CD4-positive, alpha-beta T cell treated with Interleukin-21 for 1 hour (primary cell): ENCODE measurements at regions not wholly inside any gene's neighbourhood (a gene's known extent, or its start where the extent isn't known, plus 50 kb on each side); places are given as distances from the start of the nearest gene placed in this dataset.

Experiments
- DNase-seq: peaks from one replicate; pipeline ENCODE4 v3.0.0-alpha.2; 2020

DNA sequence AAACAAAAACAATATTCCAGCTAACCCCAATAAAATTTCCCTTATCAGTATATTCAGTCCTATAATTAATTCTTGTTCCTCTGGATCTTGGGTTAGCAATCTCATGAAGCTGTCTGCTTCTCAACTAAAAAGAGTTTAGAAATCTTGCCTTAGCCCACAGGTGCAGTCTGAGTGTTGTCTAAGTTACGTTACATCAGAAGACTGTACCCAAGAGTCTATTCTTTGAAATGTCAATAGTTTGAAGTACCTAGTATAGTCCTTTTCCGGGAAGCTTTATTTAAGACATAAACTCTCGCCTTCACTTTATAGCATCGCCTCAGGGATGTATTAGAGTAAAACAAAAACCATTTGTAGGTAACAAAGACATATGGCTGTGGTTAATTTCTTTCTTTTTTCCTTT lies 465.1 kb downstream of the FUT8 start:
- peak; percentile 20 for DNase-seq

DNA sequence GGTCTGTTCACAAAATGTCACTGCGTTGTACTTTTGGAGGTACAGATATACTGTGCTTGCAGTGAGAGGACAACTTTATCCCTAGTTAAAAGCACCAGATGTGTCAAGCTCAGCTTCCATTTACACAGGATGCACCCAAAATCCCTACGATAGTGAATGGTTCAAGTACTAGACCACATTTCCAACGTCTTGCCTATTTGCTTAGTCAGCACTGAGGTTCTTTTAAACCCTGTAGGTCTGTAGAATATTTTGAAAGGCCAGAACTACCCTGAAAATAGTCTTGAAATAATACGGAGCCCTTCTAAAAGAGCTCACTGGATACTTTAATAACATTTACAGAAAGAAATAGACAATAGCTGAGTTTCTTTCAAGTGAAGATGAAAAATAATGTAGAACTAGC lies 466.1 kb downstream of the FUT8 start:
- no peak for DNase-seq

DNA sequence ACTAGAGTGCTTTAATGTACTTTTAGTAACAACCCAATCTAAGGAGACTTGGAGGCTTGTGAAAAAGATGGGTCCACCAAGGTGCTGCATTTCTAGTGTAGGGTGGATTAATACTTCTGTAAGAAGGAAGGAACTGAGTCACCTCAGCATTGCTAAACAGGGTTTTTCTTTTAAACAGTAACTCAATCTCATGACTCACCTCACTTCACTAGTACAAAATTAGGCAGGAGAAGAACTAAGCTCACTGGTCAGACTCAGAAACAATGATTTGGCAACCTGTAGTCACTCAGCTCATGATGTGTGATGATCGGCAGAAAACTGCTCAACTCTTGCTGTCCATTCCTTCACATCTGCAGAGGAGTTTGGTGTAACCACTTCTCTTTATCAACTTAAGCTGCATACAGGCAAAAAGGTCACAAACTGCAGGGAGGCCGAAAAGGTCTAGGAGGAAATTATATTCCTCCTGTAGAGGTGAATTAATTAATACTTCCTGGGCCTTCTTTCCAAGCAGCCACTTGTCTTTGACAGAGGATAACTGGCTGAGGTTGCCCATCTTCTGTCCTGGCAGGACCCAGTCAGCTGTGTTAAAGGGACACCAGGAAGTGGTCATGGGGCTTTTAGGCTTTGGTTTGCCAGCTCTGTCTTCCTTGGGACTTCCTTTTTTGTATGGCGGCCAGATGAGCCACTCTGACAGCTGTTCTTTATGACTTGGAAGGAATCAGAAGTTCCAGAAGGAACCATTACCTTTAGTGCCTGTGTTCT lies 466.9 kb downstream of the FUT8 start:
- no peak for DNase-seq

- DNase-seq, result no peak
Observed at GRCh38 chr14:65880507-65880906, 468.0 kb downstream of the FUT8 start.

DNA sequence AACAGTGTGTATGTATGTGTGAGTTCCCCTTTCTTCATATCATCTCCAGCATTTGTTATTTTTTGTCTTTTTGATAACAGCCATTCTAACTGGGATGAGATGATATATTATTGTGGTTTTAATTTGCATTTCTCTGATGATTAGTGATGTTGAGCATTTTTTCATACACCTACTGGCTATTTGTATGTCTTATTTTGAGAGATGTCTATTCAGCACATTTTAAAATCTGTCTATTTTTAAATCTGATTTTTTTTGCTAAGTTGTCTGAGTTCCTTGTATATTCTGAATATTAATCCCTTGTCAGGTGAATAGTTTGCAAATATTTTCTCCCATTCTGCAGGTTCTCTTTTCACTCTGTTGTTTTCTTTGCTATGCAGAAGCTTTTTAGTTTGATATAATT lies 469.1 kb downstream of the FUT8 start:
- no peak for DNase-seq

DNA sequence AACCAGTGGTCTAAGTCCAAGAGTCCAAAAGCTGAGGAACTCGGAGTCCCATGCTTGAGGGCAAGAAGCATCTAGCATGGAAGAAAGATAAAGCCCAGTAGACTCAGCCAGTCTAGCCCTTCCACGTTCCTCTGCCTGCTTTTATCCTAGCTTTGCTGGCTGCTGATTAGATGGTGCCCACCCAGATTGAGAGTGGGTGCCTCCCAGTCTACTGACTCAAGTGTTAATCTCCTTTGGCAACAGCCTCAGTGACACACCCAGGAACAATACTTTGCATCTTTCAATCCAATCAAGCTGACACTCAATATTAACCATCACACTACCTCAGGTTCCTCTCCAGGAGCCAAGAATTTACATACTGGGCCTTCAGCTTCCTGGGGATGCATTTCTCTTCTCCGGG lies 476.1 kb downstream of the FUT8 start:
- no peak for DNase-seq

GRCh38 chr14:65892315-65892714 lies 479.8 kb downstream of the FUT8 start:
- DNase-seq, result no peak

GRCh38 chr14:65900164-65900563 lies 487.6 kb downstream of the FUT8 start:
- no peak for DNase-seq

DNA sequence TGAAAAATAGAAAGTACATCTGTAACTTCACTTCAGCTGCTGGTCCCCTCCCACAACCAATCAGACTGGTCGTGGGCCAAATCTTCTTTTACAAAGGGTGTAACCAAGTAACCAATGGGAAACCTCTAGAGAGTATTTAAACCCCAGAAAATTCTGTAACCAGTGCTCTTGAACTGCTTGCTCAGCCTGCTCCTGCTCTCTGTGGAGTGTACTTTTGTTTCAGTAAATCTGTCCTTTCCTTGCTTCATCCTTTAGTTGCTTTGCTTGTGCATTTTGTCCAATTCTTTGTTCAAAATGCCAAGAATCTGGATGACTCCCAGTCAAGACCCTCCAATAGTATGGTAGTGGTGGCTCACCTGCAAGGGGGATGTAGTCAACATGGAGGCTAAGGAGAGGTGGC lies 489.1 kb downstream of the FUT8 start:
- no peak for DNase-seq

- DNase-seq, result no peak
Observed at GRCh38 chr14:65904988-65905387, 492.5 kb downstream of the FUT8 start.

DNA sequence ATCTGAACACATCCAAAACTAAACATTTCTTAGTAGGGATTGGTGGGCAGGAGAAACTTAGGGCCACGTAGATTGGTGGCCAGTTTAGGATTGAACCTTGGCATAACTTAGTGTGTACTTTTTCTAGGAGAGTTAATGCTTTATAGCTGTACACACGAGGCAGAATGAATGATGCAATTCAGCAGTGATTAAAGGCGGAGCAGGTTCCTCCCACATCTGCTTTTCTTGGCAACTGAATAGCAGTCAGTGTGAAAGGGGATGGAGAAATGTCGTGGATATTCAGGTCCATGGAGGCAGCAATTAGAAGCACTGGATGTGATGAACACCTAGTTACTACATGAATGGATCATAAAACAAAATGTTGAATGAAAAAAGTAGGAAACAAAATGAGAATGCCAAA lies 493.8 kb downstream of the FUT8 start:
- no peak for DNase-seq

DNA sequence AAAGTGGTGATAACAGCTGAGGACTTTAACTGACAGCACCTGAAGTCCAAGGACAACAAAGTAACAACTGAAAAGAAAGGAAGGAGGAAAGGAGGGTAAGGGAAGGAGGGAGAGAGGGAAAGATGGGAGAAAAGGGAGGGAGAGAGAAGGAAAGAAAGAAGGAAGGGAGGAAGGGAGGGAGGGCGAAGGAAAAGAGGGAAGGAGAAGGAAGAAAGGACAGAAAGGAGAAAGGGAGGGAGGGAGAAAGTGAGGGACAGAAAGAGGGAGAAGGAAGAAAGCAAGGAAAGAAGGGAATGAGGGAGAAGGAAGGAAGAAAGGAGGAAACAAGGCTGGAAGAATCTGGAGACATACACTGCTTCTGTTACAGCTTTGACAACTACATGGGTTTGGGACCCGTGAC lies 494.4 kb downstream of the FUT8 start:
- DNase-seq, result no peak

DNA sequence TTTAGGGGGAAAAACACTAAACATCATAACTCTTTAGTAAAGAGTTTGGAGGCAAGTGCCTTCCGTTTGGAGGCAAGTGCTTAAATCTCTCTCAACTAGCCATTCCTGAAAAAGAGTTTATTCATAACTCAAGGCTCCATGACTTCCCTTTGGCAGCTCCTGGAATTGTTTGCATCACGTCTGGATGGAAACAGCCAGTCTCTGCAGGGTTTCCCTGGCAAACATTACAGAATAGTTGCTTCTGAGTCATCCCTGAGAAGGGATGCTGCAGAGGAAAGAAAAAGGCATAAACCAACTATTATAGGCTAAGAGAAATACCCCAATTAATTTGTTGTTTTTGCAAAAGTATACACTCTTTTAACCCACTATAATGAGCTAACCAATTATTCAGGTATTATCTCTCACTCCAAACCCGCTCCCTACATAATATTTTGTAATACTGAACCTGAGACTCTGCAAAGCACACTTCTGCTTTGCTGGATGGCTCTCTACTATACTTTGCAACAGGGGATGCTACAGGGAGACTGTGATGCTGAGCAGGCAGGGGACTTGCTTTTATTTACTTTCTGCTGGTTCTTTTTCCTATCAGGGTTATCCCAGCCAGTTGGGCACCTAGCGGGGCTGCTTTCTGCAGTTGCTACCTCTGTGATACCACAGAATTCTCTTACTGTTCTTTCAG lies 497.7 kb downstream of the FUT8 start:
- no peak for DNase-seq

DNA sequence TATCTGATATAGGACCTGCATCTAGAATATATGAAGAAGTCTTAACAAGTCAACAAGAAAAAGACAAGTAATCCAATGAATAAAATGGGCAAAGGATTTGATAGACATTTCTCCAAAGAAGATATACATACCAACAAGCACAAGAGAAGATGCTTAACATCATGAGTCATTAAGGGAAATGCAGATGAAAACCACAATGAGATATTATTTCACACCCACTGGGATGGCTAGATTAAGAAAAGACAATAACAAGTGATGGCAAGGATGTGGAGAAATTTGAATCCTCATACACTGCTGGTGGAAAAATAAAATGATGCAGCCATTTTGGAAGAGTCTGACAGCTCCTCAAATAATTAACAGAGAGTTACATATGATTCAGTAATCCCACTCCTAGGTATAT lies 502.6 kb downstream of the FUT8 start:
- DNase-seq, result peak; percentile 17

GRCh38 chr14:65916055-65916454 lies 503.5 kb downstream of the FUT8 start:
- no peak for DNase-seq

GRCh38 chr14:65920996-65921395 lies 508.5 kb downstream of the FUT8 start:
- DNase-seq, result no peak

GRCh38 chr14:65922142-65922541 lies 509.6 kb downstream of the FUT8 start:
- DNase-seq, result no peak

DNA sequence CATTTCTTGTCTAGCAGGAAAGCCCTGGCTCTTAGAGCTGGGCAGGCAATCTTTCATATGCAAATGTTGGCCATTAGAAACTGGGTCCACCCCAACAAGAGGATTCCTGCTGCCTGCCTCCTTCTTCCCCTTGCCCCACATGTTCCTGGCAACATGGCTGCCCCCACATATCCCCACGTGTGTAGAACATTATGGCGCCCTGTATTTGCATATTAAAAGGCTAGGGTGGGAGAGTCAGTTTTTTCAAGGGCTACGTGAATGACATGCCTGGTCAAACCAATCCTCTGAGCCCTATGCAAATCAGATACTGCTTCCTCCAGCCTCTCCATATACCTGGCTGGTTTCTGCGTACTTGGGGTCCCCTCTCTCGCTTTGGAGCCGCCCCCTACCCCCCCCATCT lies 514.0 kb downstream of the FUT8 start:
- DNase-seq, result no peak

DNA sequence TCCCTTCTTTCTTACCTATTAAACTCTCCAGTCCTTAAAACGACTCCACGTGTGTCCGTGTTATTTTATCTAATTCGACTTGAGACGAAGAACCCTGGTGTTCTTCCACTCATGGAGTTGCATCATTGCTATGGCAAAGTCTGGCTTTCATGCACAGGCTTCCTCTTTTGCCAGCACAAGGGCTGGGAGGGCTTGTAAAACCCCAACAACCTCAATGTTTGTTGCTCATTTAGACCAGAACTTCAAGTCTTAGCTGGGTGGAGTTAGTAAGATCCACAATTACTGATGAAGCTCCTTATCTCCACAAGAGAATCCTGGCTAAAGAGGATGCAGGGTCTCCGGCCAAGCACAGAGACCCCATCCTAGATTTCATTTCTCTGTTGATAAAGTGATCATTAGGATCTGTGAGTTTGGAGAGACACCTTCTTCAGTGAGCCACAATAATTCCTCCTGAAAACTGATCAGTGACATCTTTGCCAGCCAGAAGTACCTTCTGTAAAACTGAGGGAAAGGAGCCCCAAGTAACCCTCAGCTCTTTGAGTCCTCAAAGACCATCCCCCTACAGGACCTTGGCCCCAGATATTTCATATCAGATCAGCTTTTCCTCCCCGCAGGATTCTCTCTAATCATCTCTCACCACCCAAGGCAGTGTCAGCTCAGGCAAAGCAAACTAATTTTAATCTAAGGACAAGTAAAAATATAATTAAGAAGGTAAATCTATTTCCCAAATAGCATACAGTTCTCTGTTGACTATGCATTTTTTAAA lies 514.6 kb downstream of the FUT8 start:
- peak; percentile 24 for DNase-seq

DNA sequence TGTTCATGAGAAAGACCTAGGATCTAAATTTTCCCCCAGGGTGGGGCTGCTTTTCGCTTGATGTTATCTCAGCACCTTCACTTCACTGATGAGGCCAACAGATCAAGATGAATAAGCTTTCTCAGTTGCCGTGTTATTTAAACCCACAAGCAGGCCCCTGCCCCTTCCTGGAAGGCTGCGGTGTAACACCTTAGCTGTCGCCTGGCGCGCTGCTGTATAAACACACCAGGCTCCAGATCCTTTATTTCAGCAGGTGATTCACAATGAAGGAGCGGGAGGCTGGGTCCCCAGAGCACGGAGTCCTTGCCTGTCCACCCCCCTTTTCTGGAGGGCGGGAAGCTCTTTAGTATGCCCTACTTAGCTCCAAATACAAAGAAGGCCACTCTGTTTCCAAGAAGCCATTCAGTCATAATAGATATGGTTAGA lies 515.4 kb downstream of the FUT8 start:
- DNase-seq, result peak; percentile 84

GRCh38 chr14:65928995-65929394 lies 516.5 kb downstream of the FUT8 start:
- DNase-seq, result no peak

- DNase-seq, result no peak
Observed at GRCh38 chr14:65933400-65934069, 521.0 kb downstream of the FUT8 start.

DNA sequence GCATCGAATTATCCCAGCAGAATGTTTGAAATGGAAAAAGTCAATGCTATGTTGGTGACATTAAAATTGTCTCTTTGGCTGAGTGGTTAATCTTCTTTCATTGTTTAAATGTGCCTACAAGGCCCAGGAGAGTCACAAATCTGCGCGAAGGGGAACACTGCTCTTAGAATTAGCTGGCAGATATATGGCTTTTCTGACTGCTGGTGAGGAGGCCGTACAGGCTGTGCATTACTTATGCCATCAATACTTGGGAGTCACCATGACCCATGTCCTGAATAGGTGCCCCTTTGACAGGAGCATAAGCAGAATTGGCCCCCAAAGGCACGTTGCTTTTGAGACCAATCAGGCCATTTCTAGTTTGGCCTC lies 521.5 kb downstream of the FUT8 start:
- DNase-seq, result no peak
